ENCODE measurements at regions not wholly inside any gene's neighbourhood (a gene's known extent, or its start where the extent isn't known, plus 50 kb on each side); places are given as distances from the start of the nearest gene placed in this dataset.
A peak's percentile ranks its signal among the peaks of the same experiment; 100 is the strongest.
"Not testable (repeated sequence)": the region's sequence is repeated elsewhere in the genome, so short reads cannot be mapped to it uniquely, and the experiment has no call there.

DNA sequence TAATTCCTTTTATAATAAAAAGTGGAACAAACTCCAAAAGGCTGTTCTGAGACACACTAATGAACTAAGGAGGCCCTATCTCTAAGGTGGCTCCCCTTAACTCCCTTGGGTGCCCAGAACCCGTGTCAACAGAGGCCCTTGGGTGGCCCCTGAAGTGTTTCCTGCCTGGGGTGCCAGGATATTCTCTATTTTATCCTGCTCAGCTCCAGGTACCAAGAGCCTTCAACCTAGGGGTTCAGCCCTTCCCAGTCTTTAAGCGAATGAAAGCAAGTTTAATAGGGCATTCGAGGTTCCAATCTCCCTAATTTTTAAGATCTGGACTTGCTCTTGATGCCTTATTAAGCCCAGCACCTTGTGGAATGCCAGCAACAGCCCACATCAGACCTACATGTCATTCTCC is 64.4 kb upstream of the MYO3A start:
- no peak for DNase-seq

DNA sequence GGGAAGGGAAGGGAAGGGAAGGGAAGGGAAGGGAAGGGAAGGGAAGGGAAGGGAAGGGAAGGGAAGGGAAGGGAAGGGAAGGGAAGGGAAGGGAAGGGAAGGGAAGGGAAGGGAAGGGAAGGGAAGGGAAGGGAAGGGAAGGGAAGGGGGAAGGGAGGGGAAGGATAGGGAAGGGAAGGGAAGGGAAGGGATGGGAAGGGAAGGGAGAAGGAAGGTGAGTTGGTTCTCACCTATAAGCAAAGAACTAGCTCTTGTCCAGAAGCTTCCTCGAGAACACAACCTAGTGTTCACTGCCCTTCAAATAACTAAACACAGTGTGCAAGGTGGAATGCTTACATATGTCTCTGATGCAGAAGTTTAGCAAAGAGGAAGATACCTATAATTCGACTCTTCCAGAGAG is 59.6 kb upstream of the MYO3A start:
- not testable (repeated sequence) for DNase-seq

DNA sequence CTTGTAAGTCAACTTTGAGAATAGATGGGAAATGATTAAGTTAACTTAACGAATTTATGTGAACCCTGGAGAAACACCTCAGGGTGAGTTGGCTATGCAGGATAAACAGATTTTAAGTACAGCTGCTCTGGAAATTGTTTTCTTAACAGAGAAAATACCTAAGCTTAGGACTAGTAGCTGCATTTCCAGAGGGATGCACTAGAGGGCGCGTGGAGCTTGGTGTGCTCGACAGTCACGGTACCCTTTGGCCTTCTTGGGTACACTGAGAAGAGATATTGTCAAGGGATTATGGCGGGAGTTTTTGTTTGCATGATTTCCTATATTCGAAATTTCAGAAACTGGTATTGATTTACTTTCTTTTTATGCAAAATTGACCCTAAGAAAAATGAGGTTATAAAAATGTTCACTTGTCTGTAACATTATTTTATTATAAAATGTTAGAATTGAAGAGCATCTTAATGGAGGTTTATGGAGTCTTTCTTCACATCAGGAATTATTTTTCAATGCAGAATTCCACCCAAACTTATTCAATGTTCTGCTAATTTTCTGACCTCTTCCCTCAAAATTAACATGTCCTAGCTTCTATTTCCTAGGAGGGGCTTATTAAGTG is 58.4 kb upstream of the MYO3A start:
- DNase-seq, result peak; percentile 40

DNA sequence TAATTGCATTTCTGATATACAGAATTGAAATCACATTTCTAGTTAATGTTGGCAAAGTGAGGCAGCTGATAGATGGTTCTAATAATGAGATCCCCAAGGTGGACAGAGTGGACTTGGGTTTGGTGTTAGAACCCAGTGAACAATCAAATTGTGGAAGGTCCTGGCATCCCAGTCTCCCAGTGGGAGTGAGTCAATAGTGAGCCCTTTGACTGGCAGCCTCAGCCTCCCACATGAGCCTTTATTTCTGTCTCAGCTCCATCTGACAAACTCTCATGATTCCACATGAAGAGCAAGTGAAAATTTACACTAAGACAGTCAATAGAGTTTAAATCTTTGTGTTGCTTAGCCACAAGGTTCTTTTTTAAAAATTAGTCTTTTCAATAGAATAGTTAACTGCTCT is 56.7 kb upstream of the MYO3A start:
- DNase-seq, result no peak

Measured in effector CD4-positive, alpha-beta T cell (primary cell).